Nephron progenitor cell (in vitro differentiated cells): ENCODE measurements at regions not wholly inside any gene's neighbourhood (a gene's known extent, or its start where the extent isn't known, plus 50 kb on each side); places are given as distances from the start of the nearest gene placed in this dataset.
"Not testable (repeated sequence)": the region's sequence is repeated elsewhere in the genome, so short reads cannot be mapped to it uniquely, and the experiment has no call there.

Experiments used
- DNase-seq: peaks from one replicate; pipeline ENCODE4 v3.0.0; 2021
- H3K27ac Mint-ChIP-seq: 2 replicates; pipeline ENCODE4 v1.8.0; 2021; ENCODE audit warnings: mild to moderate bottlenecking, moderate library complexity, mixed read lengths
- H3K27me3 Mint-ChIP-seq: 2 replicates; pipeline ENCODE4 v1.8.0; 2021; ENCODE audit warnings: mild to moderate bottlenecking, low read depth, mixed read lengths; ENCODE audit not compliant: poor library complexity
- H3K36me3 Mint-ChIP-seq: 2 replicates; pipeline ENCODE4 v1.8.0; 2021; ENCODE audit warnings: low read depth, mixed read lengths
- H3K4me1 Mint-ChIP-seq: 2 replicates; pipeline ENCODE4 v1.8.0; 2021; ENCODE audit warnings: mixed read lengths
- H3K4me3 Mint-ChIP-seq: 2 replicates; pipeline ENCODE4 v1.8.0; 2021; ENCODE audit warnings: mild to moderate bottlenecking, moderate library complexity, mixed read lengths
- H3K9me3 Mint-ChIP-seq: 2 replicates; pipeline ENCODE4 v1.8.0; 2021; ENCODE audit warnings: mild to moderate bottlenecking, moderate library complexity, mixed read lengths

- H3K27me3 Mint-ChIP-seq, H3K36me3 Mint-ChIP-seq, DNase-seq, H3K4me3 Mint-ChIP-seq, H3K27ac Mint-ChIP-seq, H3K4me1 Mint-ChIP-seq: not testable (repeated sequence)
- H3K9me3 Mint-ChIP-seq, result peaks cover 52% of the 10 kb centered on the region
Measured at GRCh38 chr14:19172745-19173144, 205.5 kb downstream of the POTEM start.

- DNase-seq, H3K27ac Mint-ChIP-seq, H3K36me3 Mint-ChIP-seq, H3K4me1 Mint-ChIP-seq, H3K27me3 Mint-ChIP-seq, H3K4me3 Mint-ChIP-seq: not testable (repeated sequence)
- H3K9me3 Mint-ChIP-seq, result peaks cover 48% of the 10 kb centered on the region
Measured at GRCh38 chr14:19173188-19173587, 206.0 kb downstream of the POTEM start.

- H3K27ac Mint-ChIP-seq, DNase-seq, H3K4me1 Mint-ChIP-seq, H3K36me3 Mint-ChIP-seq, H3K4me3 Mint-ChIP-seq, H3K27me3 Mint-ChIP-seq: not testable (repeated sequence)
- H3K9me3 Mint-ChIP-seq, result peaks cover 44% of the 10 kb centered on the region
Measured at GRCh38 chr14:19177435-19177834, 210.2 kb downstream of the POTEM start.

GRCh38 chr14:19180297-19180696 lies 213.1 kb downstream of the POTEM start:
- not testable (repeated sequence) for H3K27me3 Mint-ChIP-seq, H3K36me3 Mint-ChIP-seq, H3K4me3 Mint-ChIP-seq, H3K27ac Mint-ChIP-seq, DNase-seq, H3K4me1 Mint-ChIP-seq
- H3K9me3 Mint-ChIP-seq, result peaks cover 36% of the 10 kb centered on the region

GRCh38 chr14:19180881-19181280 lies 213.6 kb downstream of the POTEM start:
- not testable (repeated sequence) for H3K4me1 Mint-ChIP-seq, H3K27ac Mint-ChIP-seq, DNase-seq, H3K4me3 Mint-ChIP-seq, H3K36me3 Mint-ChIP-seq, H3K27me3 Mint-ChIP-seq
- H3K9me3 Mint-ChIP-seq, result peaks cover 36% of the 10 kb centered on the region

GRCh38 chr14:19195146-19195545 lies 227.9 kb downstream of the POTEM start:
- H3K27me3 Mint-ChIP-seq, H3K36me3 Mint-ChIP-seq, H3K27ac Mint-ChIP-seq, H3K4me3 Mint-ChIP-seq, DNase-seq, H3K4me1 Mint-ChIP-seq: not testable (repeated sequence)
- peaks cover 32% of the 10 kb centered on the region for H3K9me3 Mint-ChIP-seq

- not testable (repeated sequence) for H3K27ac Mint-ChIP-seq, DNase-seq, H3K36me3 Mint-ChIP-seq, H3K4me3 Mint-ChIP-seq, H3K27me3 Mint-ChIP-seq, H3K4me1 Mint-ChIP-seq
- peaks cover 46% of the 10 kb centered on the region for H3K9me3 Mint-ChIP-seq
Measured at GRCh38 chr14:19197488-19198234, 230.4 kb downstream of the POTEM start.

GRCh38 chr14:19198341-19198740 lies 231.1 kb downstream of the POTEM start:
- not testable (repeated sequence) for H3K36me3 Mint-ChIP-seq, H3K4me1 Mint-ChIP-seq, H3K4me3 Mint-ChIP-seq, H3K27me3 Mint-ChIP-seq, DNase-seq, H3K27ac Mint-ChIP-seq
- peaks cover 42% of the 10 kb centered on the region for H3K9me3 Mint-ChIP-seq

- not testable (repeated sequence) for H3K27ac Mint-ChIP-seq, H3K36me3 Mint-ChIP-seq, H3K27me3 Mint-ChIP-seq, H3K4me1 Mint-ChIP-seq, DNase-seq, H3K4me3 Mint-ChIP-seq
- H3K9me3 Mint-ChIP-seq, result peaks cover 44% of the 10 kb centered on the region
Measured at GRCh38 chr14:19201394-19202052, 232.6 kb downstream of the POTEG start.

- DNase-seq, H3K27ac Mint-ChIP-seq, H3K27me3 Mint-ChIP-seq, H3K36me3 Mint-ChIP-seq, H3K4me1 Mint-ChIP-seq, H3K4me3 Mint-ChIP-seq: not testable (repeated sequence)
- peaks cover 39% of the 10 kb centered on the region for H3K9me3 Mint-ChIP-seq
Measured at GRCh38 chr14:19202053-19202442, 232.1 kb downstream of the POTEG start.

- not testable (repeated sequence) for H3K27me3 Mint-ChIP-seq, DNase-seq, H3K36me3 Mint-ChIP-seq, H3K27ac Mint-ChIP-seq, H3K4me3 Mint-ChIP-seq, H3K4me1 Mint-ChIP-seq
- peaks cover 33% of the 10 kb centered on the region for H3K9me3 Mint-ChIP-seq
Measured at GRCh38 chr14:19203250-19203972, 230.7 kb downstream of the POTEG start.

GRCh38 chr14:19204827-19205226 lies 229.3 kb downstream of the POTEG start:
- not testable (repeated sequence) for H3K4me1 Mint-ChIP-seq, H3K27ac Mint-ChIP-seq, DNase-seq, H3K36me3 Mint-ChIP-seq, H3K27me3 Mint-ChIP-seq, H3K4me3 Mint-ChIP-seq
- H3K9me3 Mint-ChIP-seq, result peaks cover 29% of the 10 kb centered on the region

GRCh38 chr14:19216480-19216879 lies 217.7 kb downstream of the POTEG start:
- H3K36me3 Mint-ChIP-seq, DNase-seq, H3K4me1 Mint-ChIP-seq, H3K27ac Mint-ChIP-seq, H3K27me3 Mint-ChIP-seq, H3K4me3 Mint-ChIP-seq: not testable (repeated sequence)
- peaks cover 13% of the 10 kb centered on the region for H3K9me3 Mint-ChIP-seq

GRCh38 chr14:19219423-19219822 lies 214.7 kb downstream of the POTEG start:
- H3K36me3 Mint-ChIP-seq, H3K9me3 Mint-ChIP-seq, DNase-seq, H3K4me1 Mint-ChIP-seq, H3K4me3 Mint-ChIP-seq, H3K27me3 Mint-ChIP-seq, H3K27ac Mint-ChIP-seq: not testable (repeated sequence)
